ENCODE measurements at regions not wholly inside any gene's neighbourhood (a gene's known extent, or its start where the extent isn't known, plus 50 kb on each side); places are given as distances from the start of the nearest gene placed in this dataset.

GRCh38 chr2:22734373-22735045, 650.5 kb upstream of the KLHL29 start:
- Histone ChIP-seq H3K9ac (ENCODE audit: low read length) (no peak overlapping the region), H3K4me2 (ENCODE audit: low read length) (no peak overlapping the region), H4K20me1 (ENCODE audit: insufficient read depth) (no peaks in the 10 kb centered on the region), H3K4me1 (ENCODE audit: control insufficient read depth in 1 of 2, insufficient read depth in 2 of 2, low read length in 2 of 2) (no peaks in the 10 kb centered on the region), H3K4me3 (replicated peaks in 1 of 2; ENCODE audit: low read depth in 1 of 2, low read length in 2 of 2) (no peak overlapping the region), H3K36me3 (ENCODE audit: control insufficient read depth in 1 of 2, insufficient read depth in 2 of 2, low read length in 2 of 2) (no peaks in the 10 kb centered on the region), H3K27me3 (ENCODE audit: insufficient read depth, low read length) (no peaks in the 10 kb centered on the region), H2AFZ (ENCODE audit: low read depth, low read length, poor library complexity, severe bottlenecking) (no peak overlapping the region), H3K27ac (ENCODE audit: low read depth, low read length) (no peak overlapping the region), H3K9me3 (ENCODE audit: control insufficient read depth in 1 of 2, insufficient read depth in 1 of 2, low read depth in 1 of 2, low read length in 2 of 2) (peaks cover 0 to 4% of the 10 kb centered on the region in 2 experiments; a peak in 2 of 4 replicates), H3K79me2 (ENCODE audit: insufficient read depth, low read length) (no peaks in the 10 kb centered on the region), H3K9me2 (ENCODE audit: insufficient read depth) (no peaks in the 10 kb centered on the region)
- TF ChIP-seq ZFX (IDR thresholded peaks at IDR 0.05) (no peak), CEBPB (IDR thresholded peaks at IDR 0.05; ENCODE audit: low read depth) (no peak), RAD21 (IDR thresholded peaks at IDR 0.05; ENCODE audit: low read depth) (no peak), POLR2AphosphoS5 (IDR thresholded peaks at IDR 0.05; ENCODE audit: low read depth, low read length) (no peak), ZBTB33 (IDR thresholded peaks at IDR 0.05; ENCODE audit: extremely low read depth, insufficient replicate concordance, low read length) (no peak), ATF3 (IDR thresholded peaks at IDR 0.05) (no peak), SIN3A (IDR thresholded peaks at IDR 0.05; ENCODE audit: low read depth) (no peak), SP1 (IDR thresholded peaks at IDR 0.05; ENCODE audit: low read depth) (no peak), EGR1 (IDR thresholded peaks at IDR 0.05; ENCODE audit: low read depth) (no peak), JUND (IDR thresholded peaks at IDR 0.05) (no peak), CBX3 (IDR thresholded peaks at IDR 0.05; ENCODE audit: low read depth) (no peak)
- intact Hi-C loops (cut with micrococcal nuclease), result no loop called here
- ChIA-PET CTCF (no interaction called here), RAD21 (ENCODE audit: low non-redundant PET in 1 of 2, low total read pairs in 2 of 2, uncharacterized antibody in 2 of 2, unreplicated experiment in 2 of 2) (no interaction called here), POLR2A (no interaction called here)
- no TSS peak for BruUV-seq (replicated peaks)
- no peak for ATAC-seq
- DNase-seq (ENCODE audit: low read depth, low spot score), result no peak
